ENCODE measurements at regions not wholly inside any gene's neighbourhood (a gene's known extent, or its start where the extent isn't known, plus 50 kb on each side); places are given as distances from the start of the nearest gene placed in this dataset.
A peak's percentile ranks its signal among the peaks of the same experiment; 100 is the strongest.

GRCh38 chr5:102579379-102579778 lies 80.6 kb upstream of the SLCO6A1 start:
- no peak for TF ChIP-seq CTCF (IDR thresholded peaks at IDR 0.05)
- no peak for TF ChIP-seq POLR2A (IDR thresholded peaks at IDR 0.05)
- Histone ChIP-seq H3K4me1 (no peaks in the 10 kb centered on the region), H3K4me3 (no peak overlapping the region), H3K9me3 (no peaks in the 10 kb centered on the region), H3K36me3 (no peaks in the 10 kb centered on the region), H3K27me3 (no peaks in the 10 kb centered on the region), H3K27ac (no peak overlapping the region)
- intact Hi-C loops (cut with DNase I), result loop anchor here (10.0 kb wide), 1 partner anchor 455 kb away; no protein-coding TSS in a partner anchor
- no peak for DNase-seq
- 68 to 79% methylated on average over 1 of the region's 1 CpG for WGBS, 2 donors

GRCh38 chr5:102581011-102581410 lies 82.2 kb upstream of the SLCO6A1 start:
- DNase-seq, result no peak
- TF ChIP-seq POLR2A (IDR thresholded peaks at IDR 0.05) (no peak), CTCF (IDR thresholded peaks at IDR 0.05) (no peak)
- Histone ChIP-seq H3K4me3 (no peak overlapping the region), H3K36me3 (no peaks in the 10 kb centered on the region), H3K27me3 (no peaks in the 10 kb centered on the region), H3K27ac (no peak overlapping the region), H3K4me1 (no peaks in the 10 kb centered on the region), H3K9me3 (no peaks in the 10 kb centered on the region)
- intact Hi-C loops (cut with DNase I), result no loop called here

- TF ChIP-seq POLR2A (IDR thresholded peaks at IDR 0.05) (no peak), CTCF (IDR thresholded peaks at IDR 0.05) (no peak)
- Histone ChIP-seq H3K4me3 (no peak overlapping the region), H3K36me3 (no peaks in the 10 kb centered on the region), H3K9me3 (no peaks in the 10 kb centered on the region), H3K27me3 (no peaks in the 10 kb centered on the region), H3K27ac (no peak overlapping the region), H3K4me1 (no peaks in the 10 kb centered on the region)
- no peak for DNase-seq
- WGBS, 2 donors, result 40 to 46% methylated on average over 3 of the region's 3 CpGs
- intact Hi-C loops (cut with DNase I), result no loop called here
Observed at GRCh38 chr5:102582696-102583095, 83.9 kb upstream of the SLCO6A1 start.

GRCh38 chr5:102583276-102584124 lies 84.7 kb upstream of the SLCO6A1 start:
- H3K9me3 ChIP-seq, result no peaks in the 10 kb centered on the region
- no peak for DNase-seq
- H3K27me3 ChIP-seq, result no peaks in the 10 kb centered on the region
- no peaks in the 10 kb centered on the region for H3K4me1 ChIP-seq
- no peak overlapping the region for H3K4me3 ChIP-seq
- TF ChIP-seq POLR2A (IDR thresholded peaks at IDR 0.05), result no peak
- TF ChIP-seq CTCF (IDR thresholded peaks at IDR 0.05), result peak in 5 of 6 experiments; percentile 21 to 59 (median 46)
- H3K36me3 ChIP-seq, result no peaks in the 10 kb centered on the region
- intact Hi-C loops (cut with DNase I), result no loop called here
- no peak overlapping the region for H3K27ac ChIP-seq
- 11 to 15% methylated on average over 5 of the region's 5 CpGs for WGBS, 2 donors

- no peak overlapping the region for H3K4me3 ChIP-seq
- intact Hi-C loops (cut with DNase I), result no loop called here
- peaks cover 0 to 6% (median 0%) of the 10 kb centered on the region in 3 donors for H3K9me3 ChIP-seq
- peaks cover 0 to 14% (median 4%) of the 10 kb centered on the region in 3 donors for H3K4me1 ChIP-seq
- no peaks in the 10 kb centered on the region for H3K27me3 ChIP-seq
- no peak overlapping the region for H3K27ac ChIP-seq
- 17 to 26% methylated on average over 2 of the region's 2 CpGs for WGBS, 2 donors
- no peak for DNase-seq
- TF ChIP-seq POLR2A (IDR thresholded peaks at IDR 0.05) (no peak), CTCF (IDR thresholded peaks at IDR 0.05) (no peak)
- H3K36me3 ChIP-seq, result no peaks in the 10 kb centered on the region
Observed at GRCh38 chr5:102589661-102590060, 90.9 kb upstream of the SLCO6A1 start.
